ENCODE measurements at regions not wholly inside any gene's neighbourhood (a gene's known extent, or its start where the extent isn't known, plus 50 kb on each side); places are given as distances from the start of the nearest gene placed in this dataset.

GRCh38 chr1:182217071-182217470, 155.6 kb upstream of the ZNF648 start:
- intact Hi-C loops (cut with micrococcal nuclease) = no loop called here
- no TSS peak for BruUV-seq (replicated peaks)
- CTCF ChIA-PET = no interaction called here
- H3K4me2 ChIP-seq (ENCODE audit: low read length) = peak overlapping the region; percentile 24
- ATAC-seq (no peak), DNase-seq (ENCODE audit: low read depth, low spot score) (peak; percentile 23)
- no peak overlapping the region for H3K4me3 ChIP-seq (replicated peaks in 1 of 2; ENCODE audit: low read depth in 1 of 2, low read length in 2 of 2)
- POLR2A ChIA-PET = no interaction called here
- H2AFZ ChIP-seq (ENCODE audit: low read depth, low read length, poor library complexity, severe bottlenecking) = no peak overlapping the region
- RAD21 ChIA-PET (ENCODE audit: low non-redundant PET in 1 of 2, low total read pairs in 2 of 2, uncharacterized antibody in 2 of 2, unreplicated experiment in 2 of 2) = no interaction called here
- TF ChIP-seq FOSL1 (IDR thresholded peaks at IDR 0.05; ENCODE audit: low read depth) (peak; percentile 56), EZH2phosphoT487 (IDR thresholded peaks at IDR 0.05; ENCODE audit: borderline replicate concordance) (no peak), SP1 (IDR thresholded peaks at IDR 0.05; ENCODE audit: low read depth) (peak; percentile 32; the same call in 1 of the 2 replicates), ZBTB33 (IDR thresholded peaks at IDR 0.05; ENCODE audit: extremely low read depth, insufficient replicate concordance, low read length) (no peak), YY1 (IDR thresholded peaks at IDR 0.05; ENCODE audit: extremely low read depth, insufficient replicate concordance, low read depth, low read length) (no peak), POLR2A (IDR thresholded peaks at IDR 0.05; ENCODE audit: borderline replicate concordance, extremely low read depth, insufficient read depth, insufficient read length) (no peak), POLR2AphosphoS5 (IDR thresholded peaks at IDR 0.05; ENCODE audit: low read depth, low read length) (no peak), CBX3 (IDR thresholded peaks at IDR 0.05; ENCODE audit: low read depth) (0 out of 2 replicates have a peak, but pooled peaks have one; percentile 19), ZFX (IDR thresholded peaks at IDR 0.05) (no peak), ATF3 (IDR thresholded peaks at IDR 0.05) (no peak), ZNF274 (IDR thresholded peaks at IDR 0.05; ENCODE audit: low read depth, low read length) (no peak), CTCF (IDR thresholded peaks at IDR 0.05 in 2 of 3, conservative IDR thresholded peaks at IDR 0.05 in 1 of 3; ENCODE audit: borderline replicate concordance in 1 of 3, insufficient read depth in 1 of 3, low read depth in 2 of 3, low read length in 2 of 3) (no peak), JUND (IDR thresholded peaks at IDR 0.05) (peak; percentile 45; the same call in 1 of the 2 replicates)
- H3K4me1 ChIP-seq (ENCODE audit: control insufficient read depth in 1 of 2, insufficient read depth in 2 of 2, low read length in 2 of 2) = peaks cover 0 to 27% of the 10 kb centered on the region in 2 experiments; a peak in 3 of 4 replicates
- H3K27ac ChIP-seq (ENCODE audit: low read depth, low read length) = no peak overlapping the region
- H3K36me3 ChIP-seq (ENCODE audit: control insufficient read depth in 1 of 2, insufficient read depth in 2 of 2, low read length in 2 of 2) = no peaks in the 10 kb centered on the region
- H3K9me3 ChIP-seq (ENCODE audit: control insufficient read depth in 1 of 2, insufficient read depth in 1 of 2, low read depth in 1 of 2, low read length in 2 of 2) = no peaks in the 10 kb centered on the region
- H3K27me3 ChIP-seq (ENCODE audit: insufficient read depth, low read length) = no peaks in the 10 kb centered on the region
- no peaks in the 10 kb centered on the region for H3K9me2 ChIP-seq (ENCODE audit: insufficient read depth)
- H4K20me1 ChIP-seq (ENCODE audit: insufficient read depth) = no peaks in the 10 kb centered on the region
- no peak overlapping the region for H3K9ac ChIP-seq (ENCODE audit: low read length)
- H3K79me2 ChIP-seq (ENCODE audit: insufficient read depth, low read length) = no peaks in the 10 kb centered on the region

All from HCT116 (cell line).